Endothelial cell of umbilical vein (primary cell): ENCODE measurements at regions not wholly inside any gene's neighbourhood (a gene's known extent, or its start where the extent isn't known, plus 50 kb on each side); places are given as distances from the start of the nearest gene placed in this dataset.

ENCODE experiments used
- BruUV-seq: library from RNA; stranded (reverse); fragments of 400-500 nt; replicated peaks from 2 replicates; lab custom pipeline; 2021; lab: Mats Ljungman, UMichigan
- CTCF ChIA-PET: fragments of 300-600, 350-600 bp; sonication (Branson Sonifier 250); formaldehyde crosslinking; loops from one replicate; lab custom pipeline; 2021; ENCODE audit warnings: antibody characterized with exemption, inconsistent platforms; lab: Charles Lee
- POLR2A ChIA-PET: fragments of 300-600, 350-600 bp; sonication (Branson Sonifier 250); formaldehyde crosslinking; loops from one replicate; lab custom pipeline; 2021; ENCODE audit warnings: antibody characterized with exemption, inconsistent platforms; lab: Charles Lee
- DNase-seq: peaks from one replicate; pipeline ENCODE4 v3.0.0-alpha.2; 2011; ENCODE audit warnings: low read depth, low spot score
- FAIRE-seq: peaks from 2 replicates; lab custom pipeline; 2011; peaks lifted over from hg19 to GRCh38; lab: Jason Lieb, UNC
- H2AFZ ChIP-seq: 2 replicates; pipeline ENCODE4 v1.6.0; 2012; ENCODE audit warnings: low read depth, low read length, control low read depth, inconsistent platforms
- H3K27ac ChIP-seq: 2 replicates; pipeline ENCODE4 v1.5.1; 2011; ENCODE audit warnings: low read depth, mild to moderate bottlenecking, control low read depth, low read length, moderate library complexity; ENCODE audit not compliant: insufficient read depth
- H3K27me3 ChIP-seq, 2 experiments: 2 replicates each; pipeline versions ENCODE4 v1.6.0 to v1.6.1; 2011; ENCODE audit warnings: low read length in 2 of 2, mixed read lengths in 1 of 2; ENCODE audit not compliant: control insufficient read depth in 2 of 2, insufficient read depth in 2 of 2
- H3K36me3 ChIP-seq, 2 experiments: 2 replicates in 1 of 2; 3 replicates in 1 of 2; pipeline ENCODE4 v1.5.1; 2011; ENCODE audit warnings: low read length in 2 of 2, mild to moderate bottlenecking in 1 of 2, moderate library complexity in 1 of 2; ENCODE audit not compliant: control insufficient read depth in 2 of 2, insufficient read depth in 2 of 2; ENCODE audit errors: extremely low read depth in 1 of 2
- H3K4me1 ChIP-seq: 3 replicates; pipeline ENCODE4 v1.5.1; 2011; ENCODE audit warnings: mild to moderate bottlenecking, low read length; ENCODE audit not compliant: control insufficient read depth, insufficient read depth; ENCODE audit errors: extremely low read depth
- H3K4me2 ChIP-seq: 2 replicates; pipeline ENCODE4 v1.6.1; 2011; ENCODE audit warnings: low read length, control low read depth, mixed read lengths; ENCODE audit not compliant: insufficient read depth
- H3K4me3 ChIP-seq, 3 experiments: fragments of 200-600 bp in 1 of 3; sonication (generic), shearing (Covaris generic) in 1 of 3; replicated peaks in 1 of 3; 2 replicates each; pipeline ENCODE4 v1.5.1; 2011 to 2016; ENCODE audit warnings: control low read depth in 3 of 3, low read length in 3 of 3, mild to moderate bottlenecking in 2 of 3, inconsistent platforms in 1 of 3, low read depth in 1 of 3, moderate library complexity in 1 of 3; ENCODE audit not compliant: insufficient read depth in 1 of 3
- H3K79me2 ChIP-seq: 2 replicates; pipeline ENCODE4 v1.6.0; 2012; ENCODE audit warnings: low read length, inconsistent platforms; ENCODE audit not compliant: control insufficient read depth, insufficient read depth
- H3K9ac ChIP-seq: replicated peaks from 2 replicates; pipeline ENCODE3; 2011; ENCODE audit warnings: low read length, control low read depth; ENCODE audit not compliant: insufficient read depth; ENCODE audit errors: extremely low read depth
- H3K9me1 ChIP-seq: replicated peaks from 3 replicates; pipeline ENCODE4 v1.6.0; 2011; ENCODE audit warnings: mild to moderate bottlenecking, low read length; ENCODE audit not compliant: control insufficient read depth, insufficient read depth; ENCODE audit errors: extremely low read depth
- H3K9me3 ChIP-seq: replicated peaks from 2 replicates; pipeline ENCODE4 v1.5.1; 2012; ENCODE audit warnings: low read length, inconsistent platforms; ENCODE audit not compliant: control insufficient read depth, insufficient read depth
- H4K20me1 ChIP-seq: replicated peaks from 2 replicates; pipeline ENCODE3; 2011; ENCODE audit warnings: mild to moderate bottlenecking, low read length; ENCODE audit not compliant: control insufficient read depth, insufficient read depth; ENCODE audit errors: extremely low read depth
- CTCF ChIP-seq, 2 donors: IDR thresholded peaks; 1 replicate in 1 of 2; 2 replicates in 1 of 2; pipeline ENCODE4 v1.5.1; 2011; ENCODE audit warnings: low read length in 2 of 2, mild to moderate bottlenecking in 2 of 2, moderate library complexity in 2 of 2, control low read depth in 1 of 2, inconsistent platforms in 1 of 2, low read depth in 1 of 2; ENCODE audit not compliant: insufficient read depth in 1 of 2; ENCODE audit errors: extremely low read depth in 1 of 2
- EZH2 ChIP-seq: IDR thresholded peaks from 2 replicates; pipeline ENCODE4 v1.6.1; 2012; ENCODE audit warnings: borderline replicate concordance, low read depth, mild to moderate bottlenecking, moderate library complexity, low read length, inconsistent platforms; ENCODE audit not compliant: severe bottlenecking
- FOS ChIP-seq: IDR thresholded peaks from 2 replicates; pipeline ENCODE4 v1.6.1; 2011; ENCODE audit warnings: mild to moderate bottlenecking, low read length, moderate library complexity, borderline replicate concordance; ENCODE audit not compliant: insufficient read depth
- GATA2 ChIP-seq: IDR thresholded peaks from 2 replicates; pipeline ENCODE4 v1.7.0; 2011; ENCODE audit warnings: low read depth, mild to moderate bottlenecking, moderate library complexity, mixed read lengths, low read length; ENCODE audit not compliant: insufficient read length, insufficient read depth
- JUN ChIP-seq: IDR thresholded peaks from 2 replicates; pipeline ENCODE4 v1.6.1; 2011; ENCODE audit warnings: borderline replicate concordance, low read depth; ENCODE audit not compliant: insufficient read length, insufficient read depth
- MAX ChIP-seq: IDR thresholded peaks from 2 replicates; pipeline ENCODE4 v1.6.1; 2011; ENCODE audit not compliant: insufficient read depth, insufficient read length
- MYC ChIP-seq: IDR thresholded peaks from one replicate; pipeline ENCODE4 v1.6.1; 2011; ENCODE audit warnings: mild to moderate bottlenecking, low read depth, low read length
- POLR2A ChIP-seq: IDR thresholded peaks from 2 replicates; pipeline ENCODE4 v1.6.1; 2012; ENCODE audit warnings: low read depth, mild to moderate bottlenecking, control low read depth, low read length
- dilution Hi-C: fragments of 300-500 bp; cut with MboI; formaldehyde crosslinking; loops from one replicate; pipeline ENCODE4 v1.15.0; 2019; ENCODE audit warnings: low sequenced_read_pairs; ENCODE audit not compliant: extremely low pct_ligation_motif_present
- intact Hi-C: fragments of 100-400 bp; cut with micrococcal nuclease; formaldehyde crosslinking; loops from one replicate; pipeline ENCODE4 v1.10.0; 2022

GRCh38 chr2:45209875-45210274 lies 200.6 kb upstream of the SIX2 start:
- no peaks in the 10 kb centered on the region for H3K79me2 ChIP-seq
- no peaks in the 10 kb centered on the region for H3K36me3 ChIP-seq
- no peak overlapping the region for H3K4me3 ChIP-seq
- H3K9ac ChIP-seq, result no peak overlapping the region
- H4K20me1 ChIP-seq, result no peaks in the 10 kb centered on the region
- no peak overlapping the region for H2AFZ ChIP-seq
- H3K4me1 ChIP-seq, result no peaks in the 10 kb centered on the region
- H3K27ac ChIP-seq, result no peak overlapping the region
- POLR2A ChIA-PET, result no interaction called here
- TF ChIP-seq FOS, result no peak
- TF ChIP-seq GATA2, result no peak
- no peak for TF ChIP-seq MAX
- TF ChIP-seq JUN, result no peak
- no peak for TF ChIP-seq MYC
- no peak for TF ChIP-seq EZH2
- TF ChIP-seq POLR2A, result no peak
- no peak for TF ChIP-seq CTCF (IDR thresholded peaks at IDR 0.05; ENCODE audit: extremely low read depth in 1 of 2, insufficient read depth in 1 of 2, low read depth in 1 of 2, low read length in 2 of 2)
- CTCF ChIA-PET, result no interaction called here
- FAIRE-seq (no peak), DNase-seq (no peak)
- no TSS peak for BruUV-seq
- H3K9me1 ChIP-seq, result no peaks in the 10 kb centered on the region
- H3K27me3 ChIP-seq, result no peaks in the 10 kb centered on the region
- dilution Hi-C loops, result no loop called here
- no peaks in the 10 kb centered on the region for H3K9me3 ChIP-seq
- intact Hi-C loops, result no loop called here
- H3K4me2 ChIP-seq, result no peak overlapping the region
